ENCODE measurements at regions not wholly inside any gene's neighbourhood (a gene's known extent, or its start where the extent isn't known, plus 50 kb on each side); places are given as distances from the start of the nearest gene placed in this dataset.

DNA sequence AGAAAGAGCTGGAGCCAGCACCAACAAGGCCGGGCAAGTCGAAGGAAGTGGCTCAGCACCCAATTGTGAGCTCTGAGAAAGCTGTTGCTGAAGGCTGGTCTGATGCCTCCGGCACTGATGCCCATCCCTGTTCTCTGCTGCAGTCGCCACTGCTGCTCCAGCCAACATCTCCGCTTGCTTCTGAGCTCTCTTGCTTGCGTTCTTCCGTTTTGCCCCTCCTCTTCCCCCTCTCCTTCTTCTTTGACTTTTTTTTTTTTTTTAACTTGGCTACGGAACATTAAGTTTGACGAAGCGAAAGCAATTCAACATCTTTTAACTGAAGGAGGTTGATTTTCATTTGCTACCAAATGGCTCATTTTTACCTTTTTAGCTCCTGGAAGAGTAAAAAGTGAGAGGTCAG, 442.9 kb downstream of the MCTP2 start:
- H3K4me1 ChIP-seq (replicated peaks) = no peaks in the 10 kb centered on the region
- no peaks in the 10 kb centered on the region for H3K36me3 ChIP-seq
- no peak overlapping the region for H3K27ac ChIP-seq
- H3K9me3 ChIP-seq (replicated peaks) = no peaks in the 10 kb centered on the region
- DNase-seq (ENCODE audit: low read depth in 1 of 2, low spot score in 2 of 2) = no peak
- H3K27me3 ChIP-seq (replicated peaks) = no peaks in the 10 kb centered on the region
- no peak overlapping the region for H3K4me3 ChIP-seq

DNA sequence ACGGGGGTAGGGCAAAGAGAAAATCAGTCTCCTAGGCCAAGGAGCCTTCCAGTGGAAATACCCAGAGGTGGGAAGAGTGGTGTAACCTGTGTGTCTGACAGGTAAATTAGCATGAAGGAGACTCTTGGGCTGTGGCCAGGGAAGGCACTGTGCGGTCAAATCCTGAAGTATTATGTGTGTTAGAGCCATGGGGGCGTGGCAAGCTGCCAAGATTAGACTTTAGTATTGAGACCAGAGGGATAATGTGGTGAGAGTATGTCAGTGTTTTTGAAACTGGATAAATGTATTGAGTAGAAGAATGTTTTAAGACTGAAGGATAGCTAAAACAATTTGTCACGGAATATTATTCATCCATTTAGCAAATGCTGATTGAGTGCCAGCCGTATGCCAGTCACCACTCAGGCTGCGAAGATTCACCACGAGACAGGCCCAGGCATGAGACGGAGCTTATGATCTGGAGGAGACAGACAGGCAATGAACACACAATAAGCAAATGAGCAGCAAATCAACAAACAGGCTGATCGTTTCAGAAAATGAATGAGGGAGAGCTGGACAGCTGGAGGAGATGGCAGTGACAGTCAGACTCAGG, 445.9 kb downstream of the MCTP2 start:
- no peaks in the 10 kb centered on the region for H3K36me3 ChIP-seq
- H3K4me1 ChIP-seq (replicated peaks) = no peaks in the 10 kb centered on the region
- no peak overlapping the region for H3K4me3 ChIP-seq
- H3K27me3 ChIP-seq (replicated peaks) = no peaks in the 10 kb centered on the region
- H3K9me3 ChIP-seq (replicated peaks) = no peaks in the 10 kb centered on the region
- H3K27ac ChIP-seq = no peak overlapping the region
- no peak for DNase-seq (ENCODE audit: low read depth in 1 of 2, low spot score in 2 of 2)

- no peak overlapping the region for H3K27ac ChIP-seq
- no peaks in the 10 kb centered on the region for H3K4me1 ChIP-seq (replicated peaks)
- no peaks in the 10 kb centered on the region for H3K36me3 ChIP-seq
- H3K27me3 ChIP-seq (replicated peaks) = no peaks in the 10 kb centered on the region
- H3K4me3 ChIP-seq = no peak overlapping the region
- H3K9me3 ChIP-seq (replicated peaks) = 0 out of 2 replicates have a peak, but pooled peaks cover 5% of the 10 kb centered on the region
- no peak for DNase-seq (ENCODE audit: low read depth in 1 of 2, low spot score in 2 of 2)
Measured at GRCh38 chr15:94682171-94682570, 450.8 kb downstream of the MCTP2 start.

DNA sequence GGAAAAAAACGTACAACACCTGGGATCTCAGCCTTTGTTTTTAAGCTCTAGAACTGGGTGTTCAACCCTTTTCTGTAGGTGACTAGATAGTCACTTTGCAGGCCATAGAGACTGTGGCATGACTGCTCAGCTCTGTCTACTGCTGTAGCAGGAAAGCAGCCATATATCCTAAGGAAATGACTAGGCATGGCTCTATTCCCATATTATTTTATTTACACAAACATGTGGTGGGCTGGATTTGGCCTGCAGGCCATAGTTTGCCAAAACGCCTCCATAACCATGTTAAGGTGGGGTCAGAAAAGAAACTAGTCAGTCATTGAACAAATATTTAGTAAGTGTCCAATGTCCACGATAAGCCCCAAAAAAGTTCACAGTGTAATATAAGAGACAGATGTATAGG, 452.5 kb downstream of the MCTP2 start:
- DNase-seq (ENCODE audit: low read depth in 1 of 2, low spot score in 2 of 2) = no peak
- H3K27ac ChIP-seq = no peak overlapping the region
- no peaks in the 10 kb centered on the region for H3K36me3 ChIP-seq
- no peaks in the 10 kb centered on the region for H3K27me3 ChIP-seq (replicated peaks)
- H3K9me3 ChIP-seq (replicated peaks) = 0 out of 2 replicates have a peak, but pooled peaks cover 5% of the 10 kb centered on the region
- H3K4me3 ChIP-seq = no peak overlapping the region
- no peaks in the 10 kb centered on the region for H3K4me1 ChIP-seq (replicated peaks)

GRCh38 chr15:94691169-94691568, 459.8 kb downstream of the MCTP2 start:
- Histone ChIP-seq H3K36me3 (no peaks in the 10 kb centered on the region), H3K4me3 (no peak overlapping the region), H3K27ac (no peak overlapping the region), H3K27me3 (replicated peaks) (no peaks in the 10 kb centered on the region), H3K4me1 (replicated peaks) (no peaks in the 10 kb centered on the region), H3K9me3 (replicated peaks) (no peaks in the 10 kb centered on the region)
- no peak for DNase-seq (ENCODE audit: low read depth in 1 of 2, low spot score in 2 of 2)

DNA sequence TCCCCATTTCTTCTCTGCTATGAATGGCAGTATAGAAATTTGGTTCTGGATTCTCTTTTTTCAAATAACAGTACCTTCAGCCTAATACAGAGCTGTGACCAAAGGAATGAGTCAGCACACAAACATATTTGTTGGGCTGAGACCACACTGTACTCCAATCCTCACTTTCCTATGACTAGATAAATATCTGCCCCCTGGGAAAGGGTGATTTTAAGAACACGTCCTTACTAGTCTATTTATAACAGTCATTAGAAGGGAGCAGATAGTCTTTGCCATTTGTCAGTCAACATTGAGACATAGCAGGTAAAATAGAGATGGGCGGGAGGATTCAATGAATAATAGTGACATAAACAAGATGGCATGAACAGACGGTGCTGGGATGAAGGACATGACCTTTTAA, 461.3 kb downstream of the MCTP2 start:
- Histone ChIP-seq H3K36me3 (no peaks in the 10 kb centered on the region), H3K4me3 (no peak overlapping the region), H3K9me3 (replicated peaks) (no peaks in the 10 kb centered on the region), H3K27me3 (replicated peaks) (no peaks in the 10 kb centered on the region), H3K27ac (no peak overlapping the region), H3K4me1 (replicated peaks) (no peaks in the 10 kb centered on the region)
- no peak for DNase-seq (ENCODE audit: low read depth in 1 of 2, low spot score in 2 of 2)

DNA sequence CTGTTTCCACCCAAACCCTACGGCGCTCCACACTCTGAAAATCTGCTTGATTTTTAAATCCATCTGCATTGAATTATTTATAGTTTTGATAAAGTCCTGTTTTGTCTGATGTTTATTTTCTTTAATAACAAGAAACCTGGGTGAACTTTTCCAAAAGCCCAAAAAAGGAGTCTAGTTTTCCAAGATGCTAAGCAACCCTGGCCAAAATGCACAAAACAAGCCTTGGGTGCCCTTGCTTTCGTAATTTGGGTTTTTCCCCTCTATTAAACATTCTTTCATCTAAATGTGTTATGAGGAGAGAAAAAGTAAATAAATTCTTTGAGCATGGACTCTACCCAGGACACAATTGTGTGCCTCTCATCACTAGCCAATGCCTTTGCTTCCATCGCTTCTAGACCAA, 468.9 kb downstream of the MCTP2 start:
- H3K4me1 ChIP-seq (replicated peaks) = no peaks in the 10 kb centered on the region
- H3K4me3 ChIP-seq = no peak overlapping the region
- no peaks in the 10 kb centered on the region for H3K9me3 ChIP-seq (replicated peaks)
- H3K27me3 ChIP-seq (replicated peaks) = no peaks in the 10 kb centered on the region
- no peak for DNase-seq (ENCODE audit: low read depth in 1 of 2, low spot score in 2 of 2)
- no peak overlapping the region for H3K27ac ChIP-seq
- no peaks in the 10 kb centered on the region for H3K36me3 ChIP-seq

DNA sequence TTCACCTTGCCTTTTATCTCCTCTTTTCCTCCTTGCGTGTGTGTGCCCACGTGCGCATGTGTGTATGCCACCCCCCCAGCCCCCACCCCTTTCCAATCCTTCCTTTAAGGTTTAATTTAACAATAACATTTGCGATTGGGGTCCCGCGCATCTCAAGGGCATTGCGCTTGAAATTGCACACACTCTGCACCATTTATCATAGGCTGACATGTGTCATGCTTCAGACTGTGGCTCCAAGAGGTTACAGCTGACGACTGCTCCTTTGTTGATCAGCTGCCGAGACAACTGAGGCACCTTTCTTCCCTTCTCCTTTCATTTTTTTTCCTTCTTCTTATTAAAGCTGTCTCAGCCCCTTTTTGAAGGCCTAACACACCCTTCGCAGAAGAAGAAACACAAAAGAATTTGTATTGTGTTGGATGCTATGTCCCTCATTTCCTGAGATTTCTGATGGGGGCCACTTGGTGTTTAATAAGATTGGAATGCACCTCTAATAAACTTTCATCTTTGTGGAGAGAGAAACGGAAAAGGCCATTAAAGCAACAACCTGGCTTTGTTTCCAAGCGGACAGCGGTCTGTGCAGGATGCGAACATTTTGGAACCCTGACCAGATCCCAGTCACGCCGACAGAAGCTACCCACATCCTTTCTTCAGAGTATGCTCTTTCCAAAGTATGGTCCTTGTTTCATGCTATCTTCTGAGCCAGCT, 470.1 kb downstream of the MCTP2 start:
- Histone ChIP-seq H3K9me3 (replicated peaks) (no peaks in the 10 kb centered on the region), H3K27ac (no peak overlapping the region), H3K4me3 (no peak overlapping the region), H3K27me3 (replicated peaks) (no peaks in the 10 kb centered on the region), H3K36me3 (no peaks in the 10 kb centered on the region), H3K4me1 (replicated peaks) (no peaks in the 10 kb centered on the region)
- no peak for DNase-seq (ENCODE audit: low read depth in 1 of 2, low spot score in 2 of 2)

- Histone ChIP-seq H3K36me3 (no peaks in the 10 kb centered on the region), H3K9me3 (replicated peaks) (no peaks in the 10 kb centered on the region), H3K27ac (no peak overlapping the region), H3K27me3 (replicated peaks) (no peaks in the 10 kb centered on the region), H3K4me3 (no peak overlapping the region), H3K4me1 (replicated peaks) (no peaks in the 10 kb centered on the region)
- DNase-seq (ENCODE audit: low read depth in 1 of 2, low spot score in 2 of 2) = no peak
Measured at GRCh38 chr15:94703596-94703995, 472.2 kb downstream of the MCTP2 start.

DNA sequence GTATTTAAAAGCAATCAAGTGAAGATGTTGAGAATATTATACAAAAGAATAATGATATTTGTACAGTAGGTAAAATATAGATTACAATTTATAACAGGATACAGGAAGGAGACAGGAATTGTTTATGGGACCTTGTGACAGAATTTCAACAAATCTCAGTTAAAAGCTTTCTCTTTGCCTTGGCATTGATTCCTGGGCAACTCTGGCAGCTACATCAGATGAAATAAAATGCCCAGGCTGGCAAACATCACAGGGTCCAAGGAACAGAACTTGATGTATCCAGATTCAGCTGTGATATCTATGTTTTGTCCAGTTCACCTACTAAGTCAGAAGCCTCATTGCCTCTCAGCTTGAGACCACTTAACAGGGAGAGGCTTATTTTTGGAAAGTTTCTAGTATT, 473.1 kb downstream of the MCTP2 start:
- Histone ChIP-seq H3K27me3 (replicated peaks) (no peaks in the 10 kb centered on the region), H3K27ac (no peak overlapping the region), H3K9me3 (replicated peaks) (no peaks in the 10 kb centered on the region)

DNA sequence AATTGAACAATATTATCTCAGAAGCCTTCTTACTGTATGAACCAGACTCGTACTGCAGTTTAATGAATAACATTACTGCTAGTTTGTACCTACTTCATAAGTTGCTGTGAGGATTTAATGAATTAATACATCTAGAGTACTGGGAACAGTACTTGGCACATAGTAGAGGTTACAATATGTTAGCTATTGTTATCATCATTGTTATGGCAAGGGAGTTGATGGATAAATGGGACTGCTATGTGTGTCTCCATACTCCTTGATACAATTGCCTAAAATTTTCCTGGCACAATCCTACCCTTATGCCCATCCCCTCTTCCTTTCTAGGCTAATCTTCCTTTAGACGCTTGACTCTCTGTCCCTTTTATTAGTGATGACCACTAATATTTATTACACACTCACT, 473.6 kb downstream of the MCTP2 start:
- DNase-seq (ENCODE audit: low read depth in 1 of 2, low spot score in 2 of 2) = no peak
- Histone ChIP-seq H3K27me3 (replicated peaks) (no peaks in the 10 kb centered on the region), H3K4me3 (no peak overlapping the region), H3K9me3 (replicated peaks) (no peaks in the 10 kb centered on the region), H3K36me3 (no peaks in the 10 kb centered on the region), H3K4me1 (replicated peaks) (no peaks in the 10 kb centered on the region), H3K27ac (no peak overlapping the region)

More for the DNA sequence above, 473.1 kb downstream of the MCTP2 start:
- no peak for DNase-seq (ENCODE audit: low read depth in 1 of 2, low spot score in 2 of 2)
- Histone ChIP-seq H3K4me3 (no peak overlapping the region), H3K4me1 (replicated peaks) (no peaks in the 10 kb centered on the region), H3K36me3 (no peaks in the 10 kb centered on the region)

DNA sequence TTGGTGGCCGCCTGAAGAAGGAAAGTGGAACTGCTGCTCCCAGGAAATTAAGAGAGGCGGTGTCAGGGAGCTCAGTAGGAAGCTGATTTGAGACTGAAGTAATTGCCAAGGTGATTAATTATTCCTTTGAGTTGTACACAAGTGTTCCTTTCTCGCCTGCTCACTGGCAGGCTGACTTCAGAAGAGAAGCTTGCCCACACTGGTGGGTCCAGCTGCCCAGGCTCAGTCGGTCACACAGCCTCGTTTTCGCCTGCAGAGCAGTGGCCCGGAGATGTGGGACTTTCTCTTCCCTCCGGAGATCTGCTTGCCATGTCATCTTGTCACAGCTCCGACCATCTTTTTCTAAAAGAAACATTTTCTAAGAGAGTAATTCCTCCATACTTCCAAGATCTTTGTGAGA, 478.0 kb downstream of the MCTP2 start:
- Histone ChIP-seq H3K27me3 (replicated peaks) (no peaks in the 10 kb centered on the region), H3K36me3 (no peaks in the 10 kb centered on the region), H3K27ac (no peak overlapping the region), H3K9me3 (replicated peaks) (0 out of 2 replicates have a peak, but pooled peaks cover 6% of the 10 kb centered on the region), H3K4me1 (replicated peaks) (no peaks in the 10 kb centered on the region), H3K4me3 (no peak overlapping the region)
- no peak for DNase-seq (ENCODE audit: low read depth in 1 of 2, low spot score in 2 of 2)

GRCh38 chr15:94722024-94722636, 490.8 kb downstream of the MCTP2 start:
- no peaks in the 10 kb centered on the region for H3K4me1 ChIP-seq (replicated peaks)
- no peak overlapping the region for H3K4me3 ChIP-seq
- H3K27ac ChIP-seq = no peak overlapping the region
- H3K36me3 ChIP-seq = no peaks in the 10 kb centered on the region
- no peaks in the 10 kb centered on the region for H3K27me3 ChIP-seq (replicated peaks)
- no peaks in the 10 kb centered on the region for H3K9me3 ChIP-seq (replicated peaks)
- no peak for DNase-seq (ENCODE audit: low read depth in 1 of 2, low spot score in 2 of 2)

DNA sequence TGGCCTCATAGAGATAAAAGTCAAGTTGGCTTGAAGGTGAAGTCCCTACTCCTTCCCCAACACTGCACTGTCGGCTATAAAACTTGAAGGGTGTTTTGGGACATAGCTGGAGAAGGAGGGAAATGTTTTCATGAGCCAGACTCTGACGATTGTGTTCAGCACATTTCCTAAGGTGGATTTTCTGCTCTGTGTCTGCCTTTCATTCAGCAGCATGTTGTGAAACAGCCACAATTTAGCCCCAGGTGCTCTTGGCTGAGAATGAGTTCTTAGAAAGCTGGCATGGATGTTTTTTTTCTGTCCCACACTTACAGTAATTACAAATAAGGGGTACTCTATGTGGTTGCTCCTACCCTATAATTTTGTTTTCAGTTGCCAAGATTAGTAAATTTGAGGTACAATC, 492.4 kb downstream of the MCTP2 start:
- H3K36me3 ChIP-seq = no peaks in the 10 kb centered on the region
- H3K4me3 ChIP-seq = no peak overlapping the region
- no peaks in the 10 kb centered on the region for H3K27me3 ChIP-seq (replicated peaks)
- H3K27ac ChIP-seq = no peak overlapping the region
- DNase-seq (ENCODE audit: low read depth in 1 of 2, low spot score in 2 of 2) = no peak
- no peaks in the 10 kb centered on the region for H3K4me1 ChIP-seq (replicated peaks)
- 0 out of 2 replicates have a peak, but pooled peaks cover 3% of the 10 kb centered on the region for H3K9me3 ChIP-seq (replicated peaks)
